ENCODE measurements at regions not wholly inside any gene's neighbourhood (a gene's known extent, or its start where the extent isn't known, plus 50 kb on each side); places are given as distances from the start of the nearest gene placed in this dataset.

DNA sequence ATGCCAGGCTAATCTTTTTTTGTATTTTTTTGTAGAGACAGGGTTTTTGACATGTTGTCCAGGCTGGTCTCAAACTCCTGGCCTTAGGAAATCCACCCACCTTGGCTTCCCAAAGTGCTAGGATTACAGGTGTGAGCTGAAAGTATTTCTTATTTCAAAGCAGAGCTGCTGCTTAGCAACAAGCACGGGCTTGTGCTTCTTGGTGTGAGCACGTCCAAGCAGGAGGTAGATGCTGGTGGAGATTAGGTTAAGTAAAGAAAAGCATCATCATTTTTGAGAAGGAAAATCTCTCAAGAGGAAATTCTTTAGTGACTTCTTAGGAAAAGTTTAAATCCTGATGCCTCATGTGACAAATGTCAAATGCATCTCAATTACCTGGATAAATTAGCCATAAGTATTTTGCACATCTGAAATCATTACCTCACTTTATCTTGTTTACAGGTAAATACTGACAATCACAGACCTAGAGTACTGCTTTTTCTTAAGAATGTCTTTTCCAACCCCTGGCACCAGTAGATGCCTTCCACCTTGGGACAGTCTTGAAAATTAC, 431.8 kb upstream of the FZD8 start:
- DNase-seq, result no peak

DNA sequence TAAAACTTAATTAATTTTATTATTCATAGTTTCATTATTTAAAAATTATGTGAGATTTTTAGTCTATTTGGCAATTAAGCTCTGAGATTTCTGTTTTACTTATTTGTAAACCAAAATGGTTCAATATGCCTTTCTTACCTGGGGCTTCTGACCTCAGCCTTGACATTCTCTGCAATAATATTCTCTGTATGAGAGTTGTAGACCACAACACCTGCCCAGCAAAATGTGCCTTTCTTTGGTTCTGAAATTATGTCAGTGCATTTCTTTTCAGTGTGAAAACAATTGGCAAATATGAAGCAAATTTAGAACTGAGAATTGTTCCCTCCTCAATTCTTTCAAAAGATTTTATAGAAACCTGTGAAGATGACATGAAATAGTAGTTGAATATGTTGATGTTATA, 426.4 kb upstream of the FZD8 start:
- DNase-seq, result no peak

DNA sequence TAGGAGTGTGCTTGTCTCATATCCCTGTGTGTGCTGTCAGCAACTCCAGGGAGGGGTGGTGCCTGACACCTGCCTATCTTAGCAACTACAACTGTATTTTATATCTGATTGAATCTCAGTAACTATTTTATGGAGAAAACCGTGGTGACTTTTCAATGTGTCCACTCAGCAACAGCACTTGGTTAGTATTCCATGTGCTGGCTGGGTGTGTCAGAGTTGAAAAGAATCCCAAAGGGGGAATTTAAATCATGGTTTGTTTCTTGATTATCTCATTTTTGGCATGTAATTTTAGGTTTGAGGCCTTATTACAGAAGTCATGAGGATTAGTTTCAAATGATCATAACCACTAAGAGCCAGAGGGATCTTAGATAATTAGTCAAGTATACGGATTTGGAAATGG, 425.7 kb upstream of the FZD8 start:
- DNase-seq, result no peak

DNA sequence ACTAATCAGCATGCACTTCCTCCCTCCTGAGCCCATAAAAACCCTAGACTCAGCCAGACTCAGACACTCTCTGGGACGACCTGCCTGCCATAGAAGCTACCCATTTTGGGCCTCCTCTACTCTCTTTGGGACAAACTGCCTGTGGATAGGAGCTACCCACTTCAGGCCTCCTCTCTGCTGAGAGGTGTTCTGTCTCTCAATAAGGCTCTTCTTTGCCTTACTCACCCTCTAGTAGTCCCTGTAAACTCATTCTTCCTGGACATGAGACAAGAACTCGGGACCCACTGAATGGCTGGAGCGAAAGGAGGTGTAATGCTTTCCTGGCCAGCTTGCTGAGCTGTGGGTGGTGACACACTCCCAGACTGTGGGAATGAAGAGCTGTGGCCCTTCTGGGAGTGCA, 424.8 kb upstream of the FZD8 start:
- DNase-seq, result no peak

DNA sequence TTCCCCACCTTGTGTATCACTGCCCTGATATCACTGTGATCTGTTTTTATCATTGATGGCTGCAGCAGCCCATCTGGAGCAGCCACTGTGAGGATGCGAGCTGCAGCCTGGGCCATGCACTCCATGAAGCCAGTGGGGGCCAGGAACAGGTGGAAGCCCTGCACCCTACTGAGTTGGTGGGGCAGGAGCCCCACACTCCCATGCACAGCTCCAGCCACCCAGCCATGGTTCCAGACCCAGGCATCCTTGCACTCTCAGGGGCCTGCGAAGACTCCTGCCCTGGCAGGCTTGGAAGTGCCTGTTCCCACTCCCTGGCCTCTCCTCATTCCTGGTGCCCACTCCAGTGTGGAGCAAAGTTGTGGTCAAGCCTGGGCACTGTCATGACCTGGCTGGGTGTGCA, 424.0 kb upstream of the FZD8 start:
- DNase-seq, result no peak

DNA sequence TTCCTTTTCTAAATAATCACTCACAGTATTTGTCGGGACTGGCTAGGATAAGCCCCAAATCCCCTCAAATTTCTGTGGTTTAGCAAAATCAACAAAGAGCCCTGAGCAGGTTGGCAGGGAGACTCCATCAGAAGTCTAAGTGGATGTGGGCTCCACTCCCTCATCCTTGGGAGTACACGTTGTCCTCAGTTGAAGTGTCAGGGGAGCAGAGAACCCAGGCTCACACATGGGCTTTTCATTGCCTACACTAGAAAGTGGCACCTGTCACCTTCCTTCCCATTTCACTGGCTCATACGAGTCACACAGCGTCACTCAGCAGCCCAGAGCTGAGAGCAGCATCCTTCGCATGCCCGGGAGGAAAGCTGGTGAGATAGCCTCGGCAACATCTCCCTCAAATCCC, 421.3 kb upstream of the FZD8 start:
- DNase-seq, result no peak

DNA sequence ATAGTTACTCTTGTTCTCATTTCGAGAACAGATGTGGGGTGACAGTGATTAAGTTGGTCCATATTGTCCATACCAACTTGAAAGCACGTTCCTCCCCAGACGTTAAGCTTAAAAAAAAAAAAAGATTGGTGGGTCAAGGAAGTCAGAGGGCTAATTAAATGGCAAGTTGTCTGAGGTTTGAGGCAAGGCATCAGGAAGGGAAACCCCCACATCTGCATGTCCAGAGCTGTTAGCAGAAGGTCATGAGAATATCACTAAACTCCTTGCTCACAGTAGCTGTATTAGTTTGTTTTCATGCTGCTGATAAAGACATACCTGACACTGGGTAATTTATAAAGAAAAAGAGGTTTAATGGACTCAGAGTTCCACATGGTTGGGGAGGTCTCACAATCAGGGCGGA, 415.6 kb upstream of the FZD8 start:
- DNase-seq, result no peak

DNA sequence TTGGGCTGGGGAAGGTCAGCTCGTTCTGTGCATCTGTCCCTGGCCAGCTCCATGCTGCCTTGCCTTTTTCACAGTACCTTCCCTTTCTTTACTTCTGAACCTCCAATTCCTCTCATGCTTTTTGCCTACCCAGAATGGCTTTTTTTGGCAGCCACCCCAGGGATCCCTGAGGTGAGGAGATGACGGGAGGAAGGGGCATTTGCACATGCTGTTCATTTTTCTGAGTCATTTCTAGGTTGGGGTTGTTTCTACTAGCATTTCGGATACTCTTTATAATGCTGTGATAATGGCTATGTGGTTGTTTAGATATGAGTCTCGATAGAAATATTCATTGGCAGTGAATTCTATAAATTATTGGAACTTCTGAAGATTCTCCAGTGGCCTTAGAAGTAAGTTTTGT, 415.1 kb upstream of the FZD8 start:
- DNase-seq, result no peak

DNA sequence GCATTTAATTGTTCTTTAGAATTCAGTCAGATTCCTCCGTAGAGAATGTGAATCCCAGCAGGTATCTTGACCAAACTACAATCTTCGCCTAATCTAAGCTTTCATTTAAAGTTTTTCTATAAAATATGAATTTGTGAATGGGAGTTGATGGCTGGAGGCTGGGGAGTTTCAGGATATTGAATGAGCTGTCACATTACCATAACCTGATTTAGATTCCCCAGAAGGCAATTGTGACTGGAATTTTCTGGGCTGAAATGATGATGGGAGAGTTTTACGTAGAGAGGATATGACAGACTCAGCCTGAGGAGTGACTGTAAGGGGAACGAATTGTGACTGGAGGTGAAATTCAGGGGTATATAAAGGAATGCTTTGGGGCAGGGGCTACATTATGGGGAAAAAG, 411.7 kb upstream of the FZD8 start:
- no peak for DNase-seq

DNA sequence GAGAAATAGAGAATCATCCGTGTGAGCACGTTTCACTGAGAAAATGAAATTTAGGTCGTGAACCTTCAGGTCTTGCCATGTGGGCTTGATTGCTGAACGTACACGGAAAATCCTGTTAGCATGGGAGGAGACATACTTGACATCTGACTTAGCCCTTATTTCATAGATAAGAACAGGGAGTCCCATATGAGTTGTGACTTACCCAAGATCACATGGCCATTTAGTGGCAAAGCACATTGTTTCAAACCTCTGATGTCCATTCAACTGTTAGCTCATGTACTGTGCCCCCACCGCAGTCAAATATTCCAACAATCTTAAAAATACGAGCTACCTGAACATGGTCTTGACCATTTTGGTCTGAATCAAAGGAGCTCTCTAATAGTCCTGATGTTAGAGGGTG, 411.2 kb upstream of the FZD8 start:
- no peak for DNase-seq

DNA sequence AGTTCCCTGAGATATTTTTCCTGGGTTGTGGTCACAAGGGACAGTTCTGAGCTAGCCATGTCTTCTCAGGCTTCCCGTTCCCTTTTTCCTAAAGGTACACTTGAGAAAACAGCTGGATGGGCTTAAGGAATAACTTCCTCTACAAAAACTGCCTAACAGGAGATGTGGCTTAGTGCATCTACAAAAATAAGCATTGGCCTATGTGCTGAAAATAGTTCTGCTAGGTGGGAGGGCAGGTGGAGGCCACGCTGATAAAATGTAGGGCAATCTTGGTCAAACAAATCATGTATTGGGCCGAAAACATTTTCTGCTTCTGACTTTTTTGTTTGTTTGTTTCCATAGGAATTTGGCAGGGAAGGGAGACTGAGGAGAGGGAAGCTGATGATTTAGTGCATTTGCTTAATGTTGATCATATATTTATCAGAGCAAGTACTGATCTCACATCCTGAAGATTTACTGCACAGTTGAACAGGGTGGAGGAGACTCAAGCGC, 409.4 kb upstream of the FZD8 start:
- no peak for DNase-seq

DNA sequence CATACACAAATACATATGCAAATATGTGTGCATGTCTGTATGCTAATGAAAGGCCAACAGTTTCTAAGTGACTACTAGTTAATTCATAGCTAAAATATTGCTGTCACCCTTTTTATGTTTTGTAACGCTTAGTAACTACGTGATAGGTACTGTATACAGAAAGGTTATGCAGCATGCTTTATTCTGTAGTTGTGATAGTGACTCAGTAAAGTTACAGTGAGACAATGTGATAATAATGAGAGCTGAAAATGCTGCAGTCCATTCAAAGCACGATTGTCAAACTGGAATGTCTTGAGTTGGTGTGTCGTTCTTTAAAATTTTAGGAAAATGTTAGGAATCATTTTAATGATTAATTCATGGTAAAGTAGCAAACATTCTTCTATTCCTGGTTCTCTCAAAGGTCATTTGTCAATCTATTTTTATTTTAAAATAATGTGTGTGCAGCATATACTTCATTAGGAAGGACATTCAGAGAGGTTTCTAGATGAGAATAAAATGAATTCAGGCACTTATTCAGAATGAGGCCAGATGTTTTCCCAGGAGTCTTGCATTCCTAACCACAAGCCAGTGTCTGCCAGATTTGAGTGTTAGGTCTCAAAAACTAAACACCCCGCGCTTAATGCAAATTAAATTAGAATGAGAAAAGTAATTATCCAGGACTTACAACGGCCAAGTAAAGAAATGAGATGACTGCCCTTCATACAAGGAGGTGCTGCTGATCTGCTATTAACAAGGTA, 408.8 kb upstream of the FZD8 start:
- DNase-seq, result no peak

DNA sequence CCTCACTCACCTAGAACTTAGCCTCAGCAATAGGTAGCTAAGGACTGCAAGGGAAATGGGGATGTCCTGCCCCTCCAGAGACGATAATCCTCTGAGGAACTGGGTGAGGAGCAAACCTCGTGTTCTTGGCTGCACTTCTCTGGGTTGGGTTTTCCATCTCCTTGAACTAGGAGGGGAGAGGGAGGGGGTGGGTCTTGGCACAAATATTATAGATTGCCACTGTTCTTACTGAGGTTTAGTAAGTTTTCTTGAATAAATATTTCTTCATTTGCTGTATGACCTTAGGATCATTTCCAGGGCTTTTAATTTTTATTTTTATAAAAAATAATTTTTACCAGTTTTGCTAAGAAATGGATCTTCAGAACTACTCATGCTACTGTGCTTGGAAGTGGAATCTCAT, 406.7 kb upstream of the FZD8 start:
- no peak for DNase-seq

DNA sequence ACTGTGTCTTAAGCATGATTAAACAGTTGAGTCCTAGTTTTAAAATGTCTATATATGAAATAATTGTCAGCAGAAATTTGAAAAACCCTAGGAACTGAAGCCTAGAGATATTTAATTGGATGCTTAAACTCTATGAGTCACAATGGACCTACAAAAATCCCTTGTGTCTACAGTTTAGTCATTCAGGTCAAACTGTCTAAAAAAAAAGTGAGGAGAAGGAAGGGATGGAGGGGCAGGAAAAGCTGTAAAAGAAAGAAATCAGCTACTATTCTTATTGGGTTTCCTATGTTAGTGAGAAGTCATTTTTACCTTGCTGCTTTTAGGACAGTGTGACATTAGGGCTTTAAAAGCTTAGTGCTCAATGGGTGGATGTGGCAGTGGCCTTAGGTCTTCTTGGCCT, 406.1 kb upstream of the FZD8 start:
- DNase-seq, result no peak

DNA sequence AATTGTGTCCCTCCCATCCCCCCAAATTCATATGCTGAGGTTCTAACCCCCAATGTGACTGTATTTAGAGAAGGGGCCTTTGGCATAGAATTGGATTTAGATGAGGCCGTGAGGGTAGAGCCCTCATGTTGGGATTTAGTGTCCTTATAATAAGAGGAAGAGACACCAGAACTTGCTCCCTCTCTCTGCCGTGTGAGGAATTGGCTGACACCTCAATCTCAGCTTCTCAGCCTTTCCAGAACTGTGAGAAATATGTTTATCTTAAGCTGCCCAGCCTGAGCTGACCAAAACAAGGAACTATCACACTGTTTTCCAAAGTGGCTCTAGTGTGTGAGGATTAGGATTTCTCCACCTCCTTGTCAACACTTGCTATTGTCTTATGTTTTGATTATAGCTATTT, 400.0 kb upstream of the FZD8 start:
- no peak for DNase-seq

DNA sequence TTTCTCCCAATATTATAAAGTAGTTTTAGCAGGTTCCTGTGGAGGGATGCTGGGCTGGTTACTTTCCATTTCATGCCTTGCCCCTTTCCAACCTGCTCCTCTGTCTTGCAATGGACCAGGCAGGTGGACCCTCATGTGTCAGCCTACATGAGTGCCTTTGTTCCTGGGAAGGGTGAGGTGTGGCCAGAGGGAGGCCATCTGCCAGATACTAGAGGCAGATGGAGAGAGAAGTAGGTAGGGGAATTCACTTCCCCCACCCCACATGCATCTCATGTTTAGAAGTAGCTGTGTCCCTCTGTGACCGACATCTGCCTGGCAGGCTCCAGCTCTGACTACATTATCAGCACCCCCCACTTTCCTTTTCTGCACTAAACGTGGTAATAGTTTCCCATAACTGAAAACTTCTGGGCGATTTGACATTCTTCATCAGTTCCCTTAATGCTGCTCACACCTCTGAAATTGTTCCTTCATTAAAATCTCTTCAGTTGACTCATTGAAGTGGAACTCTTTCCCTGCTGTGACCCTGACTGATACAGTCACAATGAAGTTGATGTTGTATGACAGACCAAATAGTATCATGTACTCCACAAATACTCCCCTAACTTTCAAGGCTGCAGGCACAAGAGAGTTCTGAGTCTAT, 396.3 kb upstream of the FZD8 start:
- DNase-seq, result no peak

DNA sequence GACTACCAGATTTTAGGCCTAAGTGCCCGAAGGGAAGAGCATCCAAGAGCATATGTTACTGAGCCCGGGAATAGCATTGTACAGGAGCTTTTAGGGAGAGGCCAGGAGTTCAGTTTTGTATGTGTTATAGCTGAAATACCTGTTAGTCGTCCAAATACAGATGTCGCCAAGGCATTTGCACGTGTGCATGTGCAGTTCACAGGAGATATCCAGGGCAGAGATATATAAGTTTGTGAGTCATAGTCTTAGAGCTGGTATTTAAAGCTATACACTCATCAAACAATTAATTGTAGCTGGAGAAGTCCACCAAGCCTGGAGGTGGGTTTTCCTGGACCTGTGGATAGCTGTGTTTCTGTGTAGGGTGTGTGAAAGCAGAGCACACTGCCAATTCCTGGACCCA, 394.0 kb upstream of the FZD8 start:
- no peak for DNase-seq

DNA sequence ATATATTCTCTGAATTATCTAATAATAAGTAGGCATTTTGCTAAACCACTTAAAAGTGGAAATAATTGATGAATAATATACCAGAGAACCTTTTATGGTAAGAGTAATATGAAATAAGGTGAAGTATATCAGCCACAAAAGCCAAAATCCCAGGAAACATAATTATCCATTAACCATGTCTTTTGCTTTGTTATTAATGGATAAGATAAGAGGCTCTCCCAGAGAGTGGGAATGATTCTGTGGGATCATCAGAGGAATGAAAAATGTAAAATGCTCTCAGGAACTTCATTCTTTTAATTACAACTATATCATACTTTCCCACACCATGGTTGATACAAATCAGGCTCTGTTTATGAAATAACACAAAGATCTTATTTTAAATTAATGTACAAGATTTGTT, 391.7 kb upstream of the FZD8 start:
- DNase-seq, result no peak

DNA sequence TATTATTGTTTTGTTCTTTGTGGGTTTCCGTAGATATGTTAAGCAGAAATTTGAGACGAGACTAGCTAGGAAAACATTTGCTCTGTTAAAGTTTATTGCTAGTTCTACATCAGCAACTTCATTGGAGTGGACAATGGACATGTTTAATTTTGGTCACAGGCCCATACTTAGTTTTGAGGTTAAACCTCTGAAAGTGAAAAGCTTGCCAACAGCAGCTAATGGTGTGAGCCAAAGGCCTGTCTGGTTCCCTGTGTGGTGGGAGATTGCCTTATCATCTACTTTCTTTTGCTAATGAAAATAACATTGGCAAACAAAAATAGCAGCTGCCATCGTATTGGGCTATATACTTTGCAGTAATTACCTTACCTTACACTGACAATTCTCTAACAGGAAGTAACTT, 388.4 kb upstream of the FZD8 start:
- DNase-seq, result no peak

DNA sequence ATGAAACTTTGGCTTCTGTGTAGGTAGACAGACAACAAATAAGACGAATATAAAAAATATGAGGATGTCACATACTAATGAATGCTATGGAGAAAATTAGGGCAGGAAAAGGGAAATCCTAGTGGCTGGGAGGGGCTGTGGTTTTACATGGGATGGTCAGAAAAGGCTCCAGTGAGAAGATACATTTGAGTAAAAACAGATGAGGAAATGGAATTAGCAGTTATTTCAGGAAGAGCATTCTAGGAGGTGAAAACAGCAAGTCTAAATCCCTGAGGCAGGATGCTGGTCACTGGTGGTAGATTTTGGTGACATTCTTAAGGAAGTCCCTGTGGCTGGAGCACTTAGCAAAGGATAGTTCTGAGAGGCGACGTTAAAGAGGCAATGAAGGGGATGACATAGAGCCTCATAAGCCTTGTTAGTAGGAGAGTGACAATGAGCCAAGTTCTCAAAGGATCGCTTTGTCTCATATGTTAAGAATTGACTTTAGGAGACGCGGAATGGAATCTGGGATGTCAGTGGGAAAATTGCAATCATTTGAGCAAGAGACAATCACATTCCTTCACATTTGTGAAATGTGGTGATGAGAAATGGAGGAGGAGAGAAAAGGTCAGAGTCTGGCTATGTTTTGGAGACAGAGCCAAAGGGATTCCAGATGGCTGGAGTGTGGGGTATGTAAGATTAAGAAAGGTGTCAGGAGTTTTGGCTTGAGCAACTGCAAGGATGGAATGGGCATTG, 384.7 kb upstream of the FZD8 start:
- DNase-seq, result no peak

DNA sequence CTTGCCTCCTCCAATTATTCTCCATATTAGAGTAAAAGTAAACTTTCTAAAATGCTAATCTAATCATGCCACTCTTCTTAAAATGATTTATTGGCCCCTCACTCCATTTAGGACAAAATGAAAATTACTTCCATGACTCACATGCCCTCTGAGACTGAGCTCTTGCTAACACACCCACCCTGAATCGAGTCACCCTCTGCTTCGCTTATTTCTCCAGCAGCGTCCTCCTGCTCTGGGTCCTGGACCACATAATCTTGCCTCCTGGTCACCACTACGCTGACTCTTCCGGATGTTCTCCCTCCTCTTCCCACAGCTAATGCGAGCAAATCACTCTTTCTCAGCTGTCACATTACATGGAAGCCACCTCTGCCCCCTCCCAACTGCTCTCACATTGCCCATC, 384.0 kb upstream of the FZD8 start:
- DNase-seq, result no peak

DNA sequence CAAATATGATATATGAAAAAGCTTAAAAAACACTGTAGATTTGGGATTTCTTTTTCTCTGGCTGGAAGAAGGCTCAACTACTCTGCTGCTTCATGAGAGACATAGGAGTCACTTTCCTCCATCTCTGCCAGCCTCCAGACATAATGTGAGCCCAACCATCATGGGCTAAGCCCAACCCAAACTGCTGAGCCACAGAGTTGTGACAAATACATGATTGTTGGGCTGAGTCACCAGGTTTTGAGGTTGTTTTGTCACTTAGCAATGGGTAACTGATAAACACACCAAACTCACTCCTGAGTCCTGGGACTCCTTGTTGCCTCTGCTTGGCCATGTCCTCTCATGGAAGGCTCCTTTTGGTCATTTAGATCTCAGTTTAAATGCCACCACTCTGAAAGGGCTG, 381.8 kb upstream of the FZD8 start:
- DNase-seq, result no peak

DNA sequence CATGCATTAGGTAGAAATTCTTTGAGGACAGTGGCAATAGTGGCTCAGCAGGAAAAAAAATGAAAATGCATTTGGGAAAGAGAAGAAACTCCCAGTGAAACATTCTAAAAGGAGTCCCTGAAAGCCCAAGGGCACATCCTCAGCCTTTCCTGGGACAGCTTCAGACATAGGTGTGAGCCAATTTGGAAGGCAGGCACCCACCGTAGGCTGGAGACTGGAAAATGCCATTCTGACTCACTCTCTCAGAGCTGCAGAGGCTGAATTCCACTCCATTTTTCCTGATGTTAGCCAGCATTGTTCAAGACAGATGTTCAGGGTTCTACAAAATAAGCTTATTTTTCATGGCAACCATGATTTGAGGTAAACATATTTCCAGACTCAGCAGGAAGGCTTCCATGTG, 379.0 kb upstream of the FZD8 start:
- no peak for DNase-seq

DNA sequence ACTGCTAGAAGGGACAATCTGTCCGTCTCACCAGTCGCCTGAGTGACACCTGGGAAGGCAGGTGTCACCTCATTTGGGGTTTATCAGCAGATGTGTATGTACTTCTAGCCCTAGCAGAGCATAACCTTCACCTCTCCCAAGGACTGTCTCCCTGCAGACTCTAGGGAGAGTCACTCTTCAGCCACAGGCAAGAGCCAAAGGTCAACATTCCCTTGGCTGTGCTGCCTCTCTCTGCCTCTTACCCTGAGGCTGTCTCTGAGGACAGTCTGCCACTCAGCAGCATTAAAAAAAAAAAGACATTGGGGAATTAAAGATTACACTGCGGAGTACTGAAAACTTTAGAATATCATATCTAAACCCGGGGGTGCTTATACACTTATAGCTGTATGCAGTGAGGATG, 377.7 kb upstream of the FZD8 start:
- DNase-seq, result no peak

Data from activated T-cell treated with anti-CD3 and anti-CD28 coated beads, Interleukin-2, amount 50 U/mL, for 1 hour (primary cell).